Prostate gland (tissue), 2 donors: ENCODE measurements at regions not wholly inside any gene's neighbourhood (a gene's known extent, or its start where the extent isn't known, plus 50 kb on each side); places are given as distances from the start of the nearest gene placed in this dataset.

Experiments
- CTCF ChIP-seq, 4 experiments: fragments of 200-600 bp in 2 of 4; fragments of 450-650 bp in 2 of 4; sonication (generic) in 2 of 4; IDR thresholded peaks; 1 replicate in 3 of 4; 2 replicates in 1 of 4; pipeline ENCODE4 v1.5.1; 2016 to 2019; ENCODE audit warnings: antibody characterized with exemption in 4 of 4, mild to moderate bottlenecking in 2 of 4, moderate library complexity in 2 of 4
- POLR2A ChIP-seq: fragments of 450-650 bp; IDR thresholded peaks from one replicate; pipeline ENCODE4 v1.6.1; 2016; ENCODE audit warnings: antibody characterized with exemption, mild to moderate bottlenecking
- POLR2AphosphoS5 ChIP-seq: sonication (generic); formaldehyde crosslinking; IDR thresholded peaks from one replicate; pipeline ENCODE4 v1.6.1; 2017; ENCODE audit warnings: antibody characterized with exemption

DNA sequence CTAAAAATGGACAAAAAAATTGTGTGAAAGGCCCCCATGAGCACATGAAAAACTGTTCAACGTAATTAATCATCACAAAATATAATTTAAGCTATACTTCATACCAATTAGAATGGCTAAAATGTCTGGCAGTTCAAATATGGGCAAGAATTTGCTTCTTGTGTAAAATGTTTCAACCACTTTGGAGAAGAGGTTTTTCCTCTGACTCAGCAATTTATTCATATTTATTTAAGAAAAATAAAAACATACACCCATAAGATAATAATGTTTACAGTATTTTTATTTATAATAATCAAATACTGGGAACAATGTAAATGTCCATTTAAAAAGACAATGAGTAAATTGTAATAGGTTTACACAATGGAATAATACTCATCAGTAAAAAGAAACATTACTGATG, 395.1 kb upstream of the KHDRBS2 start:
- TF ChIP-seq CTCF (IDR thresholded peaks at IDR 0.05): no peak
- no peak for TF ChIP-seq POLR2A
- TF ChIP-seq POLR2AphosphoS5: no peak
